HTR-8/SVneo (cell line): ENCODE measurements at regions not wholly inside any gene's neighbourhood (a gene's known extent, or its start where the extent isn't known, plus 50 kb on each side); places are given as distances from the start of the nearest gene placed in this dataset.
"Not testable (repeated sequence)": the region's sequence is repeated elsewhere in the genome, so short reads cannot be mapped to it uniquely, and the experiment has no call there.

Experiments used
- DNase-seq: peaks from one replicate; pipeline ENCODE4 v3.0.0; 2011; ENCODE audit warnings: low spot score, mixed read lengths; ENCODE audit not compliant: insufficient read length
- FAIRE-seq: peaks from 2 replicates; lab custom pipeline; 2011; peaks lifted over from hg19 to GRCh38; lab: Jason Lieb, UNC

- no peak for FAIRE-seq
- DNase-seq = no peak
Observed at GRCh38 chr6:4439159-4439558, 303.8 kb upstream of the ECI2 start.

GRCh38 chr6:4437342-4437741, 302.0 kb upstream of the ECI2 start:
- DNase-seq (no peak), FAIRE-seq (no peak)

- DNase-seq = no peak
- no peak for FAIRE-seq
Observed at GRCh38 chr6:4435981-4436445, 300.6 kb upstream of the ECI2 start.

- FAIRE-seq (no peak), DNase-seq (no peak)
Observed at GRCh38 chr6:4434655-4435054, 299.3 kb upstream of the ECI2 start.

GRCh38 chr6:4433199-4433598, 297.8 kb upstream of the ECI2 start:
- FAIRE-seq (no peak), DNase-seq (no peak)

- no peak for DNase-seq
- no peak for FAIRE-seq
Observed at GRCh38 chr6:4426968-4427367, 291.6 kb upstream of the ECI2 start.

- DNase-seq (no peak), FAIRE-seq (no peak)
Observed at GRCh38 chr6:4421837-4422236, 286.5 kb upstream of the ECI2 start.

- no peak for DNase-seq
- no peak for FAIRE-seq
Observed at GRCh38 chr6:4420160-4420865, 284.9 kb upstream of the ECI2 start.

- FAIRE-seq (no peak), DNase-seq (no peak)
Observed at GRCh38 chr6:4415549-4415948, 280.2 kb upstream of the ECI2 start.

- not testable (repeated sequence) for DNase-seq, FAIRE-seq
Observed at GRCh38 chr6:4414078-4414477, 278.7 kb upstream of the ECI2 start.

- FAIRE-seq = no peak
- no peak for DNase-seq
Observed at GRCh38 chr6:4413073-4413472, 277.7 kb upstream of the ECI2 start.

- FAIRE-seq = no peak
Observed at GRCh38 chr6:4412488-4412887, 277.1 kb upstream of the ECI2 start.

GRCh38 chr6:4412077-4412476, 276.7 kb upstream of the ECI2 start:
- no peak for FAIRE-seq
- no peak for DNase-seq

More at GRCh38 chr6:4412488-4412887, 277.1 kb upstream of the ECI2 start:
- DNase-seq = no peak

- FAIRE-seq, DNase-seq: not testable (repeated sequence)
Observed at GRCh38 chr6:4407710-4408109, 272.3 kb upstream of the ECI2 start.

GRCh38 chr6:4405621-4406212, 270.3 kb upstream of the ECI2 start:
- no peak for DNase-seq
- no peak for FAIRE-seq

- DNase-seq (no peak), FAIRE-seq (no peak)
Observed at GRCh38 chr6:4404415-4404814, 269.0 kb upstream of the ECI2 start.

GRCh38 chr6:4403828-4404227, 268.5 kb upstream of the ECI2 start:
- DNase-seq = no peak
- no peak for FAIRE-seq

GRCh38 chr6:4403023-4403752, 267.8 kb upstream of the ECI2 start:
- FAIRE-seq = no peak
- no peak for DNase-seq

GRCh38 chr6:4402477-4402976, 267.2 kb upstream of the ECI2 start:
- DNase-seq = peak; percentile 56
- peak; percentile 72 for FAIRE-seq

GRCh38 chr6:4401408-4402368, 266.3 kb upstream of the ECI2 start:
- no peak for FAIRE-seq
- no peak for DNase-seq
